Upper lobe of left lung (tissue), 6 donors: ENCODE measurements at regions not wholly inside any gene's neighbourhood (a gene's known extent, or its start where the extent isn't known, plus 50 kb on each side); places are given as distances from the start of the nearest gene placed in this dataset.

Experiments used
- ATAC-seq, 2 donors: fragments of 200-7000 bp; cut with Tn5 transposase; one replicate each; pipeline ENCODE4 v1.9.1; 2022; ENCODE audit warnings: mild to moderate bottlenecking in 2 of 2, moderate library complexity in 2 of 2; ENCODE audit not compliant: low FRiP score in 2 of 2
- DNase-seq, 2 donors: peaks; one replicate each; pipeline ENCODE4 v3.0.0-alpha.2; 2019 to 2020
- H3K27ac ChIP-seq, 4 donors: fragments of 200-600 bp; sonication (generic); one replicate each; pipeline ENCODE4 v1.5.1; 2016 to 2019
- H3K27me3 ChIP-seq, 4 donors: fragments of 200-600 bp; sonication (generic); one replicate each; pipeline ENCODE4 v1.5.1; 2017 to 2019
- H3K36me3 ChIP-seq, 4 donors: fragments of 200-600 bp; sonication (generic); one replicate each; pipeline ENCODE4 v1.5.1; 2016 to 2019
- H3K4me1 ChIP-seq, 4 donors: fragments of 200-600 bp; sonication (generic); one replicate each; pipeline ENCODE4 v1.5.1; 2018 to 2019
- H3K4me3 ChIP-seq, 4 donors: fragments of 200-600 bp; sonication (generic); one replicate each; pipeline ENCODE4 v1.5.1; 2017 to 2019; ENCODE audit warnings: mild to moderate bottlenecking in 2 of 4, moderate library complexity in 1 of 4
- H3K9me3 ChIP-seq, 4 donors: fragments of 200-600 bp; sonication (generic); one replicate each; pipeline ENCODE4 v1.5.1; 2018 to 2019
- EP300 ChIP-seq, 4 donors: sonication (generic); formaldehyde crosslinking; IDR thresholded peaks; one replicate each; pipeline ENCODE4 v1.5.1; 2017; ENCODE audit warnings: antibody characterized with exemption in 4 of 4, control low read depth in 2 of 4
- POLR2A ChIP-seq, 4 donors: fragments of 450-650 bp; IDR thresholded peaks; one replicate each; pipeline ENCODE4 v1.5.1; 2016 to 2017; ENCODE audit warnings: antibody characterized with exemption in 4 of 4, mild to moderate bottlenecking in 2 of 4
- POLR2AphosphoS5 ChIP-seq, 2 donors: sonication (generic); formaldehyde crosslinking; IDR thresholded peaks; one replicate each; pipeline ENCODE4 v1.5.1; 2017; ENCODE audit warnings: antibody characterized with exemption in 2 of 2
- WGBS, 2 donors: methylation state at CpG; one replicate each; pipeline ENCODE4 v1.1.5; 2017 to 2018; 5-methylcytosine and 5-hydroxymethylcytosine counted together
- TF ChIP-seq, protein P1 (sequence below), 6 experiments: fragments of 450-650 bp in 4 of 6; fragments of 200-600 bp in 2 of 6; sonication (generic) in 2 of 6; IDR thresholded peaks; one replicate each; pipeline ENCODE4 v1.5.1; 2016 to 2019; ENCODE audit warnings: antibody characterized with exemption in 6 of 6
- donor health status: DM: no; HTN: no; CAD: no; lungs with moderate emphysema.
- donor health status: DM: no; HTN: yes; CAD: no; lungs with severe emphysema.

GRCh38 chr1:232726048-232726779 lies 79.0 kb upstream of the MAP10 start:
- Histone ChIP-seq H3K4me1 (no peaks in the 10 kb centered on the region), H3K4me3 (no peak overlapping the region), H3K27ac (no peak overlapping the region), H3K9me3 (no peaks in the 10 kb centered on the region), H3K36me3 (no peaks in the 10 kb centered on the region), H3K27me3 (no peaks in the 10 kb centered on the region)
- no peak for DNase-seq
- ATAC-seq = no peak
- no peak for TF ChIP-seq POLR2A (IDR thresholded peaks at IDR 0.05)
- TF ChIP-seq, protein P1, sequence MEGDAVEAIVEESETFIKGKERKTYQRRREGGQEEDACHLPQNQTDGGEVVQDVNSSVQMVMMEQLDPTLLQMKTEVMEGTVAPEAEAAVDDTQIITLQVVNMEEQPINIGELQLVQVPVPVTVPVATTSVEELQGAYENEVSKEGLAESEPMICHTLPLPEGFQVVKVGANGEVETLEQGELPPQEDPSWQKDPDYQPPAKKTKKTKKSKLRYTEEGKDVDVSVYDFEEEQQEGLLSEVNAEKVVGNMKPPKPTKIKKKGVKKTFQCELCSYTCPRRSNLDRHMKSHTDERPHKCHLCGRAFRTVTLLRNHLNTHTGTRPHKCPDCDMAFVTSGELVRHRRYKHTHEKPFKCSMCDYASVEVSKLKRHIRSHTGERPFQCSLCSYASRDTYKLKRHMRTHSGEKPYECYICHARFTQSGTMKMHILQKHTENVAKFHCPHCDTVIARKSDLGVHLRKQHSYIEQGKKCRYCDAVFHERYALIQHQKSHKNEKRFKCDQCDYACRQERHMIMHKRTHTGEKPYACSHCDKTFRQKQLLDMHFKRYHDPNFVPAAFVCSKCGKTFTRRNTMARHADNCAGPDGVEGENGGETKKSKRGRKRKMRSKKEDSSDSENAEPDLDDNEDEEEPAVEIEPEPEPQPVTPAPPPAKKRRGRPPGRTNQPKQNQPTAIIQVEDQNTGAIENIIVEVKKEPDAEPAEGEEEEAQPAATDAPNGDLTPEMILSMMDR (IDR thresholded peaks at IDR 0.05) = no peak
- no peak for TF ChIP-seq EP300 (IDR thresholded peaks at IDR 0.05)
- TF ChIP-seq POLR2AphosphoS5 (IDR thresholded peaks at IDR 0.05) = no peak
- WGBS, 2 donors = 47 to 66% methylated on average over 8 of the region's 8 CpGs

GRCh38 chr1:232728507-232729263 lies 76.5 kb upstream of the MAP10 start:
- Histone ChIP-seq H3K36me3 (no peaks in the 10 kb centered on the region), H3K9me3 (no peaks in the 10 kb centered on the region), H3K4me3 (no peak overlapping the region), H3K27ac (no peak overlapping the region), H3K27me3 (no peaks in the 10 kb centered on the region), H3K4me1 (no peaks in the 10 kb centered on the region)
- WGBS, 2 donors = 59 to 75% methylated on average over 5 to 6 of the region's 6 CpGs
- DNase-seq (no peak), ATAC-seq (peak in 1 of 2 donors; percentile 75)
- TF ChIP-seq POLR2AphosphoS5 (IDR thresholded peaks at IDR 0.05) (no peak), EP300 (IDR thresholded peaks at IDR 0.05) (no peak), POLR2A (IDR thresholded peaks at IDR 0.05) (no peak)
- TF ChIP-seq, protein P1 (IDR thresholded peaks at IDR 0.05) = no peak

DNA sequence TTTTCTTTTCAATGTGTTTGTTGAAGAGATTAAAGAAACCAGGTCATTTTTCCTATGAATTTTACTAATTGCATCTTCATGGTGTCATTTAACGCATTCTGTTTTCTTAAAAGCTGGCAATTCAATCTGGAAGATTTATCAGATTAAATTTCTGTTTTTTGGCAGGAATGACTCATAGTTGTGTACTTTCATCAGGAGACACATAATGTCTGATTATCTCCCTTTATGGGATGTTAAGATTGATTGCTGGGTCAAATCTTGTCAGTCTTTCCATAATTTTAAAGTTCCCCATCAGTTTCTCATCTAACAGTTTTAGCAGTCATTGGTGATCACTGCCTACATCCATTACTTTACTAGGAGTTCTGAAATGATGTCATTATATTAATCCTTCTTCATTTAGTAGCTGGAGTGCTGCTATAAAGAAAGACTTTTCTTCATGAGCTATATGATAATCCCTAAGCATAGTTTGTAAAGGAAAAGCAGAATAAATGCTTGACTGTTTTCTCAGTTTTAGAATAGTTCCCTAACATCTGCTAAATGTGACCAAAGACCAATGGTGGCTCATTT lies 72.8 kb upstream of the MAP10 start:
- Histone ChIP-seq H3K9me3 (no peaks in the 10 kb centered on the region), H3K27ac (no peak overlapping the region), H3K4me3 (no peak overlapping the region), H3K36me3 (no peaks in the 10 kb centered on the region), H3K4me1 (no peaks in the 10 kb centered on the region), H3K27me3 (no peaks in the 10 kb centered on the region)
- 86 to 94% methylated on average over 1 of the region's 1 CpG for WGBS, 2 donors
- no peak for DNase-seq
- no peak for ATAC-seq
- no peak for TF ChIP-seq EP300 (IDR thresholded peaks at IDR 0.05)
- TF ChIP-seq POLR2AphosphoS5 (IDR thresholded peaks at IDR 0.05) = no peak
- TF ChIP-seq, protein P1 (IDR thresholded peaks at IDR 0.05) = no peak
- no peak for TF ChIP-seq POLR2A (IDR thresholded peaks at IDR 0.05)

GRCh38 chr1:232737917-232738316 lies 67.3 kb upstream of the MAP10 start:
- Histone ChIP-seq H3K4me1 (no peaks in the 10 kb centered on the region), H3K9me3 (no peaks in the 10 kb centered on the region), H3K4me3 (no peak overlapping the region), H3K27ac (no peak overlapping the region), H3K36me3 (no peaks in the 10 kb centered on the region), H3K27me3 (no peaks in the 10 kb centered on the region)
- TF ChIP-seq POLR2AphosphoS5 (IDR thresholded peaks at IDR 0.05) (no peak), EP300 (IDR thresholded peaks at IDR 0.05) (no peak), POLR2A (IDR thresholded peaks at IDR 0.05) (no peak)
- TF ChIP-seq, protein P1 (IDR thresholded peaks at IDR 0.05) = no peak
- ATAC-seq = no peak
- DNase-seq = no peak
- WGBS, 2 donors = 73 to 84% methylated on average over 2 of the region's 2 CpGs
